HPDE6-E6E7 (cell line): ENCODE measurements at regions not wholly inside any gene's neighbourhood (a gene's known extent, or its start where the extent isn't known, plus 50 kb on each side); places are given as distances from the start of the nearest gene placed in this dataset.

ENCODE experiments used
- DNase-seq: peaks from one replicate; pipeline ENCODE4 v3.0.0; 2011; ENCODE audit warnings: missing footprints; ENCODE audit errors: extremely low spot score

DNA sequence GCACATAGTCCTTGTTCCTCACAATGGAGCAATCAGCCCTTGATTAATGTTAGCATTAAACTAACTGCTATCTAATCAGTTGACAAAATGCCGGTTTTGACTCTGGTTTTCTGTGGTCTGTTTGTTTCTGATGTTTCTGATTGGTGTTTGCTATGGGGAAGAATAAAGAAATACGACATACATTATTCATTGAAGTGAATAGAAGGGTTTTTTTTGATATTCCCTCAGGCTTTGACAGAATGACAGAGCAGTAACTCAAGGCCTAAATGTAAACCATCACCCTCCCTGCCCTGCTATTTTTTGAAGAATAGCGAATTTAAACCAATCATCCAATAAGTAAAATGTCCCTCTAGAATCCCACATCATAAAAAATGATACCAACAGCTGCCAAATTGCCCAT is 65.5 kb upstream of the HS3ST1 start:
- no peak for DNase-seq

DNA sequence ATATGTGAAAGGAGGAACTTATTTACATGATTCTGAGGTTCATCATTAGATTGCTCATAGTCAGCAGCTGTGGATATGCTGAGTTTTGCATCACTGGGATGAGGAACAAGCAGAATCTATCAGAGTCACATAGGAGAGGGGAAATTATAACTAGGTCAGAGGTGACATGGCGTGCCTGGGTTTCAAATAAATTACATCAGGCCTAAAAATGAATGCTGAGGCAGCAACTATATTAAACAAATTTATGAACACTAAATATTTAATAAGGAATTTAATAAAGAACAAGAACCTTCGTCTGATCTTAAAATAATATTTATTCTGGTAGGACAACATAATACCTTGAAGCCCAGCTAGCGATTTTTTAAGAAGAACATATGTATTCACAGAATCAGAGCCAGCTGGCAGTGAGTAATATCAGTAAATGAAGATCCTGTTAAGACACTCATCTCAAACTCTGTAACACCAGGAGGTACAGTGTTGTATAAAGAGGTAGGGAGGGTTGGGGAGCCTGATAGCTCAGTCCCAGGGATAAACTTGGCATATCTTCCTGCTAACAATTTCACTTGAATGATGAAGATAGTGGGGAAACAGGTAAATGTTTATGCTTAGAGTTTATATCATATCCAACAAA is 60.9 kb upstream of the HS3ST1 start:
- DNase-seq: no peak

DNA sequence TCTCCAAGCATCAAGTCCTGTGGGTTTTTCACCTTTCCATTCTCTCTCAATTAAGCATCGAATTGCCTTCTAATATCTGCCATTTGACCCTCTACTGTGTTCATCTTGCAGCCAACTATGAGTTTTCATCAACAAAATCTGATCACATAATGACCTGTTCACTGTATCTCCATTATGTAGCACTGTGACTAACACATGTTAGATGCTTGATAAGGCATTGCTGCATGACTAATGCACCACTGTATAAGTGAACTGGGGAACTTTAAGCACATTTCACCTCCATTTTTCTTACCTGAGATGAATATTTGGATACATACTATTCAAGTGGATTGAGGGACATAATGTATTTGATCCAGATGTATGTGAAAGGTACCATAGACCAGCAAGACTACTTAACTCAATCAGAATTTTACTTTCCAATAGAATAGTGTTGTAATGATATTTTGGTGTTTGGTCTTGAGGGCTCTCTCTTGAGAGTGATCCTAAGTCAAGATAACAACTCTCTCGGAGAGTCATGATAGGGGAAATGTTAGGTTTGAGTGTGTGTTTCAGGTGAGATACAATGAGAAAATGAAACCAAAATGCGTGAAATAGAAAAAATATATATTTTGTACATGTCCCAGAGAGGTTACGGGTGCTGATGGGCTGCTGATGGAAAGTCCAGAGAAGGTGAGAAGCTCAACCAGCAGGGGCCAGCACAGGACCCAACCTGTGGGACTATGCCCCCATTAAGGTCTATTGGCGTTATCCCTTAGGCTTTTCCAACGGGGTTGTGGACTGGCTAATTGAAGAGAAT is 60.2 kb upstream of the HS3ST1 start:
- no peak for DNase-seq

DNA sequence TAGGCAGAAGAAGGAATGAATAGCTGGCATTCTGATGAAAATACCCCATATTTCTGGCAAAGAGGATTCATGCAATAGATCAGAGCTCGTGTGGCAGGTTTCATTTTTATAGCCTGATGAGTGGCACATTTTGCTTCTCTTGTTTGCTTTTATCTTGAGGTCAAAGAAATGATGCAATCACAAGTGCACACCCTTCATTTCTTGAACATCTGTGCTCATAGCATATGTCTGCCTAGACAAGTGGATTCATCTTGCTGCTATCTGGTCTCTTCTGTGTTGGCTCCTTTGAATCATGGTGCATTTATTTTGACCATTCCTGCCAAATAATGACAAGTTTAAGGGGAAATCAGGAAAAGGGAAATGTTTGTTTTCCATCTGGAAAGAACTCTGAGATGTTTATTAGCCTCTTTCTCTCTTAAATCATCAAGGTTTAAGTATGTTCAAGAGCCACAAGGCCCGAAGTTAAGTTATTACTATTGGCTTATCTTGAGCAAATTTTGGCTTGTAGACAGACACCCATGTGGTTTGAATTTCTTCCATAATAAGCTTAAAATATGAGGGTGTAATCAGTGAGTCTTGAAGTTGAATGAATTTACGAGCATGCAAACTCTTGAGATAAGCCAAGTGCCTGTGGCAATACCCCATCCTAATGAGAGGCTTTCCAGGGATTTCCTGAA is 59.3 kb upstream of the HS3ST1 start:
- no peak for DNase-seq

DNA sequence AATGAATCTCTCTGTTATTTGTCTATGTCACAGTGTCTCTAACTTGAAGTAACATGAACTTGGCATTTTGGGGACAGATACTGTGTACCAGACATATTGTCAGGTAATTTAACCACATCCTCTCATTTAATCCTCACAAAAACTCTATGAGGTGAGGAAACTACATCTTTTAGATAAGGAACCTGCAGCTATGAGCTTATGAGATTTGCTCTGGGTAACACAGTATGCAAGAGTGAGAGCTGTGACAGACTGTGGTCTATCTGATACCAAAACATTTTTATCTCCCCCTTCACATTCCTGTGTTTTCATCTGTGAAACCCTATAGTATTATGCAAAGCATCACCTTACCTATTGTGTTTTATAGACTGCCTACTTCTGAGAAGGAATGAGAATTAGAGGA is 58.4 kb upstream of the HS3ST1 start:
- no peak for DNase-seq

DNA sequence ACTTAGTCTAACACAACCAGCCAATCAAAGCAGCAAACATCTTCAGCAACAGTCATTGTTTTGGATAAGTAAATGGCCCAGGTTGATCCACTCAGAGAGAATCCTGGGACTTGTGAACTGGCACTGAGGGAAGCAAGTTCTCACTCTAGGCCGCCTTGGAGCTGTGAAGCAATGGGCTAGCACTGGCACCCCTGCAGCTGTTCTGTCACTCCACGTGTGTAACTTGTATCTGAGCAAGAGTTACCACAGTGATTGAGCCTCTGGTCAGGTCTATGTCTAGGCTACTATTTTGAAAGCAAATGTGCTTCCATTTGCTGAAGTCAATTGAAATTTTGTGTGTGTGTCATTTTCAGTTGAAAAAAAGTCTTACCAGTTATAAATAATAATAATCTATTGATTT is 57.2 kb upstream of the HS3ST1 start:
- no peak for DNase-seq

DNA sequence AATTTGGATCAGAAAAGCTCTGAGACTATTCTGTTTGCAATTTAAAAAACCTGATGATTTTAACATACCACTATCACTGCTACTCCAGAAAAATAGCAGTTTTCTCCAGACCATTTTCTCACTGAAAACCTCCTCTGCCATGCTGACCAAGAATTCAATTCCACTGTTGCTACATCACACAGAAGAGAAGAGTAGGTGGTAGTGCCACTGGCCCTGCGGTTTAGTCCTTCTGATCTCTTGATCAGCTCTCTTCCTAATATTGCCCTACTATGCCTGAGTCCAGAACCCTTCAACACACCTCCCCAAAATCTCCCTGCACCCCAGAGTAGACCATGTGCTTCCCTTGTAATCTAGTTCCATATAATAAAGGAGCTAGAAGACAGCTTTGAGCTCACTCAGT is 55.8 kb upstream of the HS3ST1 start:
- no peak for DNase-seq

DNA sequence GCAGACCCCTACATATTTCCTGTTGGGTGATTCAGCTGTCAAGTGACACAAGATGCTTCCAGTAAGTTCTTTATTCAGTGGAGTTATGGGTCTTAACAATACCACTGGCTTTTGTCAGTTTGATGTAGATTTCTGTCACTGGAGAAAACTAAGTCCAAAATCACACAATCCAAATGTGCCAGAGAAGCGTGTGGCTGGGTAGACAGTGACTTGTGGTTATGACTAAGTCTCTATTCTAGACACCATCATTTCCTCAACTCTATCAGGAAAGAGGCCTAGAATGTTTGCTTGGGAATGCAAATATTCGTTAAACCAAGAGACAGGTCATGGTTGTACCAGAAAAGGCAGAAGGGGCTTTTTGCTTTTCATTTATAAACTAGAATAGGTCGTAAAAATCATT is 54.4 kb upstream of the HS3ST1 start:
- DNase-seq: no peak

DNA sequence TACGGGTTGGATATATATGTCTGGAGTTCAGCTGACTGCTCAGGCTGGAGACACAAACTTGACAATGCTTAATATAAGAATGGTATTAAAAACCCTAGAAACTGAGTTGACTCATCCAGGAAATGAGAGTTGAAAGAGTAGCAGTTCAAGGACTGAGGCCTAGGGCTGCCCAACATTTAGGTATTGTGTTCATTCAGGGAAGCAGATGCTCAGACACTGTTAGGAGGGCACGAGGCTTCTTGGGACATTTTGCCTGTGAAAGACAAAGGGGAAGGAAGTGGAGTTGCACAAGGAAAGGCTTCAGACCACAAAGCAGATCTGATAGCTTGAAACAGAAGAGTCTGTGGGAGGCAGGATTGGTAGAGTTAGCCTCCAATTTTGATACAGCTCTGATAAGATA is 52.0 kb upstream of the HS3ST1 start:
- DNase-seq: no peak
